ENCODE measurements at regions not wholly inside any gene's neighbourhood (a gene's known extent, or its start where the extent isn't known, plus 50 kb on each side); places are given as distances from the start of the nearest gene placed in this dataset.

DNA sequence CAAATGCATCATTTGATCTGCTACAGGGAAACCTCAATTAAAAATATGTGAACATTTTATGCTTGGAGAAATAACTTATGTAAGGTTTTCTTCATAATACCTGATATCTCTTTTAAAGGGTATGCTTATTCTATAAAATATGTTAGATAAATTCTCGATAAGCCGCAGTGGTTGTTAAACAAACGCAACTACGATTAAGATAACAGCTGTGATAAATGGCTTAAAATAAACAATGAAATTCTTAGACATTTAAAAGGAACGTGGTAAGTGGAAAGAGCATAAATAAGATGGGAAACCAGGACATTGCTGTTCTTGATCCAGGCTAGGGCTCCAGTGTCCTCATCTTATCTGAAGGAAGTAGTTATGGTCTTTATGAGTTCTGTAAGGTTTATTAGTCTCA, 415.9 kb downstream of the CD83 start:
- TF ChIP-seq POLR2AphosphoS5 (IDR thresholded peaks at IDR 0.05; ENCODE audit: low read depth) (no peak), ZNF331 (CRISPR knock-in tag; IDR thresholded peaks at IDR 0.05; ENCODE audit: low read depth) (no peak), ZNF114 (CRISPR knock-in tag; IDR thresholded peaks at IDR 0.05) (no peak), EZH2 (IDR thresholded peaks at IDR 0.05; ENCODE audit: low read depth, unreplicated experiment) (no peak), NANOG (IDR thresholded peaks at IDR 0.05; ENCODE audit: borderline replicate concordance) (no peak), STAT1 (IDR thresholded peaks at IDR 0.05; ENCODE audit: unreplicated experiment) (no peak), JUNB (IDR thresholded peaks at IDR 0.05; ENCODE audit: unreplicated experiment) (no peak), EZH2phosphoT487 (IDR thresholded peaks at IDR 0.05; ENCODE audit: unreplicated experiment) (no peak), CREB1 (CRISPR knock-in tag; IDR thresholded peaks at IDR 0.05; ENCODE audit: low read depth) (no peak)
- TF ChIP-seq, protein P1, sequence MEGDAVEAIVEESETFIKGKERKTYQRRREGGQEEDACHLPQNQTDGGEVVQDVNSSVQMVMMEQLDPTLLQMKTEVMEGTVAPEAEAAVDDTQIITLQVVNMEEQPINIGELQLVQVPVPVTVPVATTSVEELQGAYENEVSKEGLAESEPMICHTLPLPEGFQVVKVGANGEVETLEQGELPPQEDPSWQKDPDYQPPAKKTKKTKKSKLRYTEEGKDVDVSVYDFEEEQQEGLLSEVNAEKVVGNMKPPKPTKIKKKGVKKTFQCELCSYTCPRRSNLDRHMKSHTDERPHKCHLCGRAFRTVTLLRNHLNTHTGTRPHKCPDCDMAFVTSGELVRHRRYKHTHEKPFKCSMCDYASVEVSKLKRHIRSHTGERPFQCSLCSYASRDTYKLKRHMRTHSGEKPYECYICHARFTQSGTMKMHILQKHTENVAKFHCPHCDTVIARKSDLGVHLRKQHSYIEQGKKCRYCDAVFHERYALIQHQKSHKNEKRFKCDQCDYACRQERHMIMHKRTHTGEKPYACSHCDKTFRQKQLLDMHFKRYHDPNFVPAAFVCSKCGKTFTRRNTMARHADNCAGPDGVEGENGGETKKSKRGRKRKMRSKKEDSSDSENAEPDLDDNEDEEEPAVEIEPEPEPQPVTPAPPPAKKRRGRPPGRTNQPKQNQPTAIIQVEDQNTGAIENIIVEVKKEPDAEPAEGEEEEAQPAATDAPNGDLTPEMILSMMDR (conservative IDR thresholded peaks at IDR 0.05; ENCODE audit: low read depth in 2 of 2), result no peak
- TF ChIP-seq, protein P2, sequence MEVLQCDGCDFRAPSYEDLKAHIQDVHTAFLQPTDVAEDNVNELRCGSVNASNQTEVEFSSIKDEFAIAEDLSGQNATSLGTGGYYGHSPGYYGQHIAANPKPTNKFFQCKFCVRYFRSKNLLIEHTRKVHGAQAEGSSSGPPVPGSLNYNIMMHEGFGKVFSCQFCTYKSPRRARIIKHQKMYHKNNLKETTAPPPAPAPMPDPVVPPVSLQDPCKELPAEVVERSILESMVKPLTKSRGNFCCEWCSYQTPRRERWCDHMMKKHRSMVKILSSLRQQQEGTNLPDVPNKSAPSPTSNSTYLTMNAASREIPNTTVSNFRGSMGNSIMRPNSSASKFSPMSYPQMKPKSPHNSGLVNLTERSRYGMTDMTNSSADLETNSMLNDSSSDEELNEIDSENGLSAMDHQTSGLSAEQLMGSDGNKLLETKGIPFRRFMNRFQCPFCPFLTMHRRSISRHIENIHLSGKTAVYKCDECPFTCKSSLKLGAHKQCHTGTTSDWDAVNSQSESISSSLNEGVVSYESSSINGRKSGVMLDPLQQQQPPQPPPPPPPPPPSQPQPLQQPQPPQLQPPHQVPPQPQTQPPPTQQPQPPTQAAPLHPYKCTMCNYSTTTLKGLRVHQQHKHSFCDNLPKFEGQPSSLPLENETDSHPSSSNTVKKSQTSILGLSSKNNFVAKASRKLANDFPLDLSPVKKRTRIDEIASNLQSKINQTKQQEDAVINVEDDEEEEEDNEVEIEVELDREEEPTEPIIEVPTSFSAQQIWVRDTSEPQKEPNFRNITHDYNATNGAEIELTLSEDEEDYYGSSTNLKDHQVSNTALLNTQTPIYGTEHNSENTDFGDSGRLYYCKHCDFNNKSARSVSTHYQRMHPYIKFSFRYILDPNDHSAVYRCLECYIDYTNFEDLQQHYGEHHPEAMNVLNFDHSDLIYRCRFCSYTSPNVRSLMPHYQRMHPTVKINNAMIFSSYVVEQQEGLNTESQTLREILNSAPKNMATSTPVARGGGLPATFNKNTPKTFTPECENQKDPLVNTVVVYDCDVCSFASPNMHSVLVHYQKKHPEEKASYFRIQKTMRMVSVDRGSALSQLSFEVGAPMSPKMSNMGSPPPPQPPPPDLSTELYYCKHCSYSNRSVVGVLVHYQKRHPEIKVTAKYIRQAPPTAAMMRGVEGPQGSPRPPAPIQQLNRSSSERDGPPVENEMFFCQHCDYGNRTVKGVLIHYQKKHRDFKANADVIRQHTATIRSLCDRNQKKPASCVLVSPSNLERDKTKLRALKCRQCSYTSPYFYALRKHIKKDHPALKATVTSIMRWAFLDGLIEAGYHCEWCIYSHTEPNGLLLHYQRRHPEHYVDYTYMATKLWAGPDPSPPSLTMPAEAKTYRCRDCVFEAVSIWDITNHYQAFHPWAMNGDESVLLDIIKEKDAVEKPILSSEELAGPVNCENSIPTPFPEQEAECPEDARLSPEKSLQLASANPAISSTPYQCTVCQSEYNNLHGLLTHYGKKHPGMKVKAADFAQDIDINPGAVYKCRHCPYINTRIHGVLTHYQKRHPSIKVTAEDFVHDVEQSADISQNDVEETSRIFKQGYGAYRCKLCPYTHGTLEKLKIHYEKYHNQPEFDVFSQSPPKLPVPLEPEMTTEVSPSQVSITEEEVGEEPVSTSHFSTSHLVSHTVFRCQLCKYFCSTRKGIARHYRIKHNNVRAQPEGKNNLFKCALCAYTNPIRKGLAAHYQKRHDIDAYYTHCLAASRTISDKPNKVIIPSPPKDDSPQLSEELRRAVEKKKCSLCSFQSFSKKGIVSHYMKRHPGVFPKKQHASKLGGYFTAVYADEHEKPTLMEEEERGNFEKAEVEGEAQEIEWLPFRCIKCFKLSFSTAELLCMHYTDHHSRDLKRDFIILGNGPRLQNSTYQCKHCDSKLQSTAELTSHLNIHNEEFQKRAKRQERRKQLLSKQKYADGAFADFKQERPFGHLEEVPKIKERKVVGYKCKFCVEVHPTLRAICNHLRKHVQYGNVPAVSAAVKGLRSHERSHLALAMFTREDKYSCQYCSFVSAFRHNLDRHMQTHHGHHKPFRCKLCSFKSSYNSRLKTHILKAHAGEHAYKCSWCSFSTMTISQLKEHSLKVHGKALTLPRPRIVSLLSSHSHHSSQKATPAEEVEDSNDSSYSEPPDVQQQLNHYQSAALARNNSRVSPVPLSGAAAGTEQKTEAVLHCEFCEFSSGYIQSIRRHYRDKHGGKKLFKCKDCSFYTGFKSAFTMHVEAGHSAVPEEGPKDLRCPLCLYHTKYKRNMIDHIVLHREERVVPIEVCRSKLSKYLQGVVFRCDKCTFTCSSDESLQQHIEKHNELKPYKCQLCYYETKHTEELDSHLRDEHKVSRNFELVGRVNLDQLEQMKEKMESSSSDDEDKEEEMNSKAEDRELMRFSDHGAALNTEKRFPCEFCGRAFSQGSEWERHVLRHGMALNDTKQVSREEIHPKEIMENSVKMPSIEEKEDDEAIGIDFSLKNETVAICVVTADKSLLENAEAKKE (CRISPR knock-in tag; IDR thresholded peaks at IDR 0.05), result no peak
- TF ChIP-seq, protein P3, sequence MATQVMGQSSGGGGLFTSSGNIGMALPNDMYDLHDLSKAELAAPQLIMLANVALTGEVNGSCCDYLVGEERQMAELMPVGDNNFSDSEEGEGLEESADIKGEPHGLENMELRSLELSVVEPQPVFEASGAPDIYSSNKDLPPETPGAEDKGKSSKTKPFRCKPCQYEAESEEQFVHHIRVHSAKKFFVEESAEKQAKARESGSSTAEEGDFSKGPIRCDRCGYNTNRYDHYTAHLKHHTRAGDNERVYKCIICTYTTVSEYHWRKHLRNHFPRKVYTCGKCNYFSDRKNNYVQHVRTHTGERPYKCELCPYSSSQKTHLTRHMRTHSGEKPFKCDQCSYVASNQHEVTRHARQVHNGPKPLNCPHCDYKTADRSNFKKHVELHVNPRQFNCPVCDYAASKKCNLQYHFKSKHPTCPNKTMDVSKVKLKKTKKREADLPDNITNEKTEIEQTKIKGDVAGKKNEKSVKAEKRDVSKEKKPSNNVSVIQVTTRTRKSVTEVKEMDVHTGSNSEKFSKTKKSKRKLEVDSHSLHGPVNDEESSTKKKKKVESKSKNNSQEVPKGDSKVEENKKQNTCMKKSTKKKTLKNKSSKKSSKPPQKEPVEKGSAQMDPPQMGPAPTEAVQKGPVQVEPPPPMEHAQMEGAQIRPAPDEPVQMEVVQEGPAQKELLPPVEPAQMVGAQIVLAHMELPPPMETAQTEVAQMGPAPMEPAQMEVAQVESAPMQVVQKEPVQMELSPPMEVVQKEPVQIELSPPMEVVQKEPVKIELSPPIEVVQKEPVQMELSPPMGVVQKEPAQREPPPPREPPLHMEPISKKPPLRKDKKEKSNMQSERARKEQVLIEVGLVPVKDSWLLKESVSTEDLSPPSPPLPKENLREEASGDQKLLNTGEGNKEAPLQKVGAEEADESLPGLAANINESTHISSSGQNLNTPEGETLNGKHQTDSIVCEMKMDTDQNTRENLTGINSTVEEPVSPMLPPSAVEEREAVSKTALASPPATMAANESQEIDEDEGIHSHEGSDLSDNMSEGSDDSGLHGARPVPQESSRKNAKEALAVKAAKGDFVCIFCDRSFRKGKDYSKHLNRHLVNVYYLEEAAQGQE (IDR thresholded peaks at IDR 0.05; ENCODE audit: unreplicated experiment), result no peak
- TF ChIP-seq, protein P4, sequence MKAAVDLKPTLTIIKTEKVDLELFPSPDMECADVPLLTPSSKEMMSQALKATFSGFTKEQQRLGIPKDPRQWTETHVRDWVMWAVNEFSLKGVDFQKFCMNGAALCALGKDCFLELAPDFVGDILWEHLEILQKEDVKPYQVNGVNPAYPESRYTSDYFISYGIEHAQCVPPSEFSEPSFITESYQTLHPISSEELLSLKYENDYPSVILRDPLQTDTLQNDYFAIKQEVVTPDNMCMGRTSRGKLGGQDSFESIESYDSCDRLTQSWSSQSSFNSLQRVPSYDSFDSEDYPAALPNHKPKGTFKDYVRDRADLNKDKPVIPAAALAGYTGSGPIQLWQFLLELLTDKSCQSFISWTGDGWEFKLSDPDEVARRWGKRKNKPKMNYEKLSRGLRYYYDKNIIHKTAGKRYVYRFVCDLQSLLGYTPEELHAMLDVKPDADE (IDR thresholded peaks at IDR 0.05), result no peak
- H3K4me2 ChIP-seq, result no peak overlapping the region
- H3K27ac ChIP-seq (ENCODE audit: low read depth), result no peak overlapping the region
- ATAC-seq (no peak), DNase-seq (ENCODE audit: low spot score) (no peak)
- H3K9me3 Mint-ChIP-seq, result no peaks in the 10 kb centered on the region; the same call in 2 of the 3 replicates
- no peaks in the 10 kb centered on the region for H3K79me2 ChIP-seq (replicated peaks; ENCODE audit: insufficient read depth)
- peaks cover 2% of the 10 kb centered on the region for H3K27me3 Mint-ChIP-seq (ENCODE audit: insufficient read depth, low read depth, poor library complexity)
- no peaks in the 10 kb centered on the region for H3F3A ChIP-seq (replicated peaks; ENCODE audit: low read depth)
- peaks cover 6% of the 10 kb centered on the region; the same call in 1 of the 2 replicates for H3K9me2 ChIP-seq (ENCODE audit: insufficient read depth)
- no peaks in the 10 kb centered on the region for H3K4me1 ChIP-seq (ENCODE audit: insufficient read depth)
- 0 out of 3 replicates have a peak, but pooled peaks cover 5% of the 10 kb centered on the region for H3K4me1 Mint-ChIP-seq
- no peak overlapping the region for H3K4me3 Mint-ChIP-seq
- no peak overlapping the region for H3K4me3 ChIP-seq
- H4K20me1 ChIP-seq (replicated peaks; ENCODE audit: insufficient read depth), result no peaks in the 10 kb centered on the region
- no peaks in the 10 kb centered on the region for H3K36me3 Mint-ChIP-seq (ENCODE audit: low read depth)
- H3K36me3 ChIP-seq (ENCODE audit: insufficient read depth), result no peaks in the 10 kb centered on the region
- H3K27ac Mint-ChIP-seq, result no peak overlapping the region
- H2AFZ ChIP-seq, result no peak overlapping the region
- no peaks in the 10 kb centered on the region for H3K27me3 ChIP-seq (ENCODE audit: insufficient read depth)
